Activated naive CD8-positive, alpha-beta T cell (primary cell): ENCODE measurements at regions not wholly inside any gene's neighbourhood (a gene's known extent, or its start where the extent isn't known, plus 50 kb on each side); places are given as distances from the start of the nearest gene placed in this dataset.
A peak's percentile ranks its signal among the peaks of the same experiment; 100 is the strongest.

Experiments used
- H3K27ac Mint-ChIP-seq: one replicate; pipeline ENCODE4 v1.8.0; 2021; ENCODE audit warnings: mixed read lengths
- H3K27me3 Mint-ChIP-seq: one replicate; pipeline ENCODE4 v1.8.0; 2021; ENCODE audit warnings: mixed read lengths
- H3K36me3 Mint-ChIP-seq: one replicate; pipeline ENCODE4 v1.8.0; 2021; ENCODE audit warnings: mixed read lengths
- H3K4me1 Mint-ChIP-seq: one replicate; pipeline ENCODE4 v1.8.0; 2021; ENCODE audit warnings: low read depth, mixed read lengths
- H3K4me3 Mint-ChIP-seq: one replicate; pipeline ENCODE4 v1.8.0; 2021; ENCODE audit warnings: mild to moderate bottlenecking, mixed read lengths
- H3K9me3 Mint-ChIP-seq: one replicate; pipeline ENCODE4 v1.8.0; 2021; ENCODE audit warnings: low read depth, mixed read lengths

DNA sequence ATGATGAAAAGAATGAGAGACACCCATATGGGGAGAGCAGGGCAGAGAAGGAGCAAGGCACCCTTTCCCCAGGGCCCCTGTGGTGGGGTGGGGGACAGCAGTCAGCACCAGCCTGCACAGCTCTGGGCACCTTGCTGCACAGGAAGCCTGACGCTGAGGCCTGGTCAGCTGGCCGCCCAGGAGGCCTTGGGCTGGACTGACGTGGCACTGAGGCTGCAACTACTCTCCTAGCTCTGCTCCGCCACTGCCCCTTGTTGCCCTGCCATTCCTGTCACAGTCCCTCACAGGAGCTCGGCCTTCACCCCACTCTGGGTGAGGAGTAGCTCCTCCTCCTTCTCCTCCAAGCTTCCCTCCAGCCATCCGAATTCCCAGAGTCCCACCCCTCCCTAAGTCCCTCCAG is 99.7 kb downstream of the CPN2 start:
- Mint-ChIP-seq H3K27ac (no peak overlapping the region), H3K4me3 (no peak overlapping the region), H3K36me3 (no peaks in the 10 kb centered on the region)

DNA sequence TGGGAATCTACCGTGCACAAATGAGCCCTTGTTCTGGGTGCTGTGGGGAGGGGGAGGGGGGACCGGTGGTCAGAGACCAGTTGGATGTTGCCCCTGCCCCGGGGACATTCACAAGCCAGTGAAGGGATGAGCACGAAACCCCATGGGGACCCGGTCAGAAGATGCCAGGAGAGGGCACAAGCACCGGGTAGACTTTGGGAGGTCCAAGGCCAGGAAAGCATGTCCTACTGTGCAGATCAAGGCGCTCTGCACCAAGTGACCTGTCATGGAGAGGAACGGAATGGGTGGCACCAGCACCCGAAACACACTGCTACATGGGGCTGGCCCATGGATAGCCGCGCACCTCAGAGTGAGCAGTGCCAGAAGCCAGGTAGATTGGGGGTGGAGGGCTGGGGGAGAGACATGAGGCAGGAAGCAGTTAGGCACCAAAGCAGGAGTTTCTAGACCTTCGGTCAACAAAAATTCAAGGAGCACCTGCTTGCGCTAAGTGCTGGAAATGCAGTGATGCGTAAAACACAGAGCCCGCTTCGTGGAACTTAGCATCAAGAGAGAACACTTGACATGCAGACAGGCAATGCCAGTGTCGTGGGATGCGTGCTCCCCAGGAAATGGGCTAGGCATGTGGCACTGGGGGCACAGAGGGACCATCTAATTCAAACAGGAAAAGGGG is 99.1 kb downstream of the CPN2 start:
- no peak overlapping the region for H3K27ac Mint-ChIP-seq
- peaks cover 18% of the 10 kb centered on the region for H3K4me1 Mint-ChIP-seq
- H3K9me3 Mint-ChIP-seq, result no peaks in the 10 kb centered on the region
- no peak overlapping the region for H3K4me3 Mint-ChIP-seq
- no peaks in the 10 kb centered on the region for H3K27me3 Mint-ChIP-seq
- no peaks in the 10 kb centered on the region for H3K36me3 Mint-ChIP-seq

More for the DNA sequence above, 99.7 kb downstream of the CPN2 start:
- H3K4me1 Mint-ChIP-seq, result peaks cover 18% of the 10 kb centered on the region
- no peaks in the 10 kb centered on the region for H3K9me3 Mint-ChIP-seq
- no peaks in the 10 kb centered on the region for H3K27me3 Mint-ChIP-seq

DNA sequence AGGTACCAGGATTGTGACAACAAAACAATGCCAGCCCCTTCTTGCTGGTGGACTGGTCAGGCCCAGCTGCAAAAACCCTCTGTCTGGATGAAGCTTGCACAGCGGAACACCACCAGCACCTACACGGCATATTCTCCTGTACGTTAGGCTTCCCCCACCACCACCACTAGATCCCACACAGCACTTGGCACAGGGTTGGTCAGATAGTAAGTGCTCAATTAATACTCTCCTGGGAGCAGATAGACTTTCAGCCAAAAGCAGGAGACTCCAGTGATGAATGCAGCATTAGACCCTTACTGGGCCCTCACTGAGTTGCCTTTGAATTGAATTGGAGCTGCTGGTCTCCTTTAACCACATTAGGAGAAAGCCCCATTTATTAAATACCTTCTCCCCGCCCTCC is 97.9 kb downstream of the CPN2 start:
- Mint-ChIP-seq H3K27ac (no peak overlapping the region), H3K36me3 (peaks cover 2% of the 10 kb centered on the region), H3K4me3 (no peak overlapping the region), H3K9me3 (peaks cover 2% of the 10 kb centered on the region), H3K27me3 (no peaks in the 10 kb centered on the region), H3K4me1 (peaks cover 18% of the 10 kb centered on the region)

DNA sequence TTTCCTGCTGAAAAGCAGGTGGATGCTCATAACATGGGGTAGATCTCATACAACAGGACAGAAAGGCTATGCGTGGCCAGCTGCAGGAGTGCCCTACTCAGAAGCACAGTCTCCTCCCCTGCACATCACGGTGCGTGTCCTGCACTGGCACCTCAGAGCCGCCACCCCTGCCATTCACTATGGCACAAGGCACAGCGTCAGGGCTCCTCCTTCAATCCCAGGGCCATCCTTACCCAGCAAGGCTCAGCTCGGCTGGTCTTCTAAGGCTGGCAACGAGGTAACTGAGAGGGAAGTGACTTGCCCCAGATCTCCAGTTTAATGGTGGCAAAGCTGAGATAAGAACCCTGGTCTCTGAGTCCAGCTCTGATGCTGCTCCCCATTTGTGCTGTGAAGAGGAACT is 97.1 kb downstream of the CPN2 start:
- Mint-ChIP-seq H3K36me3 (peaks cover 2% of the 10 kb centered on the region), H3K27ac (no peak overlapping the region), H3K9me3 (peaks cover 5% of the 10 kb centered on the region), H3K27me3 (no peaks in the 10 kb centered on the region), H3K4me3 (no peak overlapping the region), H3K4me1 (peaks cover 18% of the 10 kb centered on the region)

DNA sequence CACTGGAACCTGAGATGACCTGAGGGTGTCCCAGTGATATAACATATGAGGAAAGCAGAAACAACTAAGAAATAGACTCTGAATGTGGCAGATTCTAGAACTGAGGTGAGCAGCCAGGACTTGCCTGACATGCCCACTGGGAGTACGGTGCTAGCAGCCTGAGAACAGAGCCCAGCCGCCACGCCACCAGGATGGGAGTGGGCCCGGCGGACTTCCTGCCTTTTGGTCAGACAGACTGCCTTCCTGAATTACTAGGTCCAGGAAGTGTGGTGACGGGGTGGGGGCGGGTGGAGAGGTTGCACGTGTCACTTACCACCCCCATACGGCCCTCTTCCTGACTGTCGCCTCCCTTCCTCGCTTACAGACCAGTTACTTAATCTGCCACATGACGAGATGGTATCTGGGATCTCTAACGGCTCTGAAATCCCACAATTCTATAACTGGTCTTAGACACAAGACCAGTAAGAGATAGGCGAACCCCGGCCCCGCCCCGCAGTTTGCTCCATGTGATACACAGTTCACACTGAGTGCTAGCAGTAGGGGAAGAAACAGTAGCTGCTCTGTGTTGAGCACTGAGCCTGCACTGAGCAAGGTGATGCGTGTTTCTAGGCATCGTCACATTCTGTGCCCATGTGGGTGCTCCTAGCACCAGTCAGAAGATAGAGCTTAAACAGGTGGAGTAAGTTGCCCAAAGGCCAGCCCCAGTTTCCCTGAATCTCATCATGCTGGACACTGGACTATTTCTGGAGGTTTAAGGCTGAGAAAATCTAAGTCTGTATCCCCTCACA is 95.7 kb downstream of the CPN2 start:
- Mint-ChIP-seq H3K27me3 (no peaks in the 10 kb centered on the region), H3K4me3 (peak overlapping the region; percentile 69), H3K27ac (peak overlapping the region; percentile 82), H3K36me3 (peaks cover 2% of the 10 kb centered on the region), H3K9me3 (peaks cover 5% of the 10 kb centered on the region), H3K4me1 (peaks cover 18% of the 10 kb centered on the region)

DNA sequence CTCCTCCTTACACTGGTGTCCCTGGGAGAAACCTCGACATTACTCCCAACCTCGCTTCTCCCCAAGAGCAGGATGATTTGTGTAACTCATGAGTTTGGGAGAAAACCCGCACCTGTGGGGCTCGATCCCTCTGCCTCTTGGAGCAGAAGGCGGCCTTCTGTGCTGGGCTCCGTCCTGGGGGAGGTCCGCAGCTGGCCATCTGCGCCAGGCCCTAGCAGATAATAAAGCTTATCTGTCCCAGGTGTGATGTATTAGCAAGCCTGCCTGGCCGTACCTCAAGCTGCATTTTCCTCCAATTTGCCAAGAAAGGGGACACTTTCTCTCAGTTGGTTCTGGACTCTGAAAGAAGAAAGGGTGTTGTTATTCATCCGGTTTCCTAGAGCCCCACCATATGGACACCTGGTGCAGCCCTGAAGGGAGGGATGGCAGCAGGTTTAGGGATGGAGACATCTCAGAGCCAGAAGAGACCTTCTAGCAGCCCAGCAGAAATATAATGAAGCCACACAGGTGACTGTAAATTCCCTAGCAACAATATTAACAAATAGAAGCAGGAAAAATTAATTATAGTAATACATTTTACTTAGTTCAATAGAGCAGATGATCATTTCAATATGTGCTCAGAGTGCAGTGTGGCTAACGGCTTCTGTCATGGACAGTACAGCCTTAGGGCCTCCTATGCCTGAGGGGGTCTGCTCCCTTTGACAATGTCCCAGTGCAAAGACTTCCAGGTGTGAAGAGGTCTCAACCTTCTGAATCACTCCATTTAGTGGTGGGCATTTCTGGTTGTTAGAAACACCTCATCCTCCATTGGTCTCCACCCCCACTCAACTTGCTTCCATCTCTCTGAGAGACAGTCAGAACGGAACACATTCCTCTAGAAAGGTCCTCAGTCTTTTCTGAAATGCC is 94.8 kb downstream of the CPN2 start:
- H3K27ac Mint-ChIP-seq, result peak overlapping the region; percentile 82
- H3K9me3 Mint-ChIP-seq, result peaks cover 5% of the 10 kb centered on the region
- H3K4me3 Mint-ChIP-seq, result no peak overlapping the region
- H3K4me1 Mint-ChIP-seq, result peaks cover 18% of the 10 kb centered on the region
- H3K36me3 Mint-ChIP-seq, result peaks cover 2% of the 10 kb centered on the region
- no peaks in the 10 kb centered on the region for H3K27me3 Mint-ChIP-seq

DNA sequence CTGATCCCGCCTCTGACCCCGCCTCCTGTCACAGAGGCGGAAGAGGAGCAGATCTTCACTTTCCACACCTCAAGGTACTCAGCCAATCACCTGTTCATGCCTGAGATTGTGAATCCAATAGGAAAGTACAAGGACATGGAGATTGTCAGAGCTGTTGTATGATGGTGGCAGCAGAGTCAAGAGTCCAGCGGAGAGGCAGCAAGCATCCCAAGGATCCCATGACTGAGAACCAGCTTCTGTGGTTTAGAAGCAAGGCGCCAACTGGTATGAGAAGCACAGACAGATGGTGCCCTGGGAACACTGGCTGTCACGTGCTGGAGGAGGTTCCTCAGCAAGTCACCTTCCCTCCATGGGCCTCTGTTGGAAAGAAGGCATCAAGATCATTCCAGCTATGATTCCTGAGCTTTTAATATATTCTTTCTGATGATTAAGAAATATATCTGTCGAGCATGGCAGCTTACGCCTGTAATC is 93.9 kb downstream of the CPN2 start:
- peaks cover 5% of the 10 kb centered on the region for H3K9me3 Mint-ChIP-seq
- H3K27ac Mint-ChIP-seq, result no peak overlapping the region
- no peak overlapping the region for H3K4me3 Mint-ChIP-seq
- H3K27me3 Mint-ChIP-seq, result no peaks in the 10 kb centered on the region
- peaks cover 2% of the 10 kb centered on the region for H3K36me3 Mint-ChIP-seq
- peaks cover 18% of the 10 kb centered on the region for H3K4me1 Mint-ChIP-seq

DNA sequence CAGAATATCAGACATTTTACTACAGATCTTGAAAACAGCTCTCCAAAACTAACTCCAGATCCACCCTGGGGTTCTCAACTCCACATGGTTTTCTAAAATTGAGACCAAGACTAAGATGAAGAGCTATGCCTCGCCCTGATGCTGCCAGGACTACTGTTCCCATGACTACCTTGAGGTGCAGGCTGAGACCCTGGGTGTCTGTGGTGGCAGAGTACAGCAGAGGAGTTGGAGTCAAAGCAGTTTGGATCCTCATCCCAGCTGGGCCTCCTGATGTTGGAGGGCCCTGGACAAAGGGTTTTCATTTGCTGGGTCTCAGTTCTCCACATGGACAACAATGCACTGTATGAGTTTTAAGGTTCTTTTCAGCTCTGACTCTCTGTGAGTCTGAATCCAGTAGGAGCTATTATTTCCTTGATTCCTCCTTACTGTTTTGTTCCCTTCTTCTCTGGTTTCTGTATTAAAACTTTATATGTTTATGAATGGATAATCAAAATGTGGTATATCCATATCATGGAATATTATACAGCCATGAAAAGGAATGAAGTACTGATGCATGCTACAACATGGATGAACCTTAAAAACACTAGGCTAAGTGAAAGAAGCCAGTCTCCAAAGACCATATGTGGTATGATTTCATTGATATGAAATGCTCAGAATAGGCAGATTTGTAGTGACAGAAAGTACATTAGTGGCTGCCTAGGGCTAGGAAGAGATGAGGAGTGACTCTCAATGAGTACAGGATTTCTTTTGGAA is 93.0 kb downstream of the CPN2 start:
- peaks cover 5% of the 10 kb centered on the region for H3K9me3 Mint-ChIP-seq
- no peak overlapping the region for H3K4me3 Mint-ChIP-seq
- peaks cover 17% of the 10 kb centered on the region for H3K4me1 Mint-ChIP-seq
- no peaks in the 10 kb centered on the region for H3K27me3 Mint-ChIP-seq
- no peak overlapping the region for H3K27ac Mint-ChIP-seq
- H3K36me3 Mint-ChIP-seq, result peaks cover 2% of the 10 kb centered on the region

DNA sequence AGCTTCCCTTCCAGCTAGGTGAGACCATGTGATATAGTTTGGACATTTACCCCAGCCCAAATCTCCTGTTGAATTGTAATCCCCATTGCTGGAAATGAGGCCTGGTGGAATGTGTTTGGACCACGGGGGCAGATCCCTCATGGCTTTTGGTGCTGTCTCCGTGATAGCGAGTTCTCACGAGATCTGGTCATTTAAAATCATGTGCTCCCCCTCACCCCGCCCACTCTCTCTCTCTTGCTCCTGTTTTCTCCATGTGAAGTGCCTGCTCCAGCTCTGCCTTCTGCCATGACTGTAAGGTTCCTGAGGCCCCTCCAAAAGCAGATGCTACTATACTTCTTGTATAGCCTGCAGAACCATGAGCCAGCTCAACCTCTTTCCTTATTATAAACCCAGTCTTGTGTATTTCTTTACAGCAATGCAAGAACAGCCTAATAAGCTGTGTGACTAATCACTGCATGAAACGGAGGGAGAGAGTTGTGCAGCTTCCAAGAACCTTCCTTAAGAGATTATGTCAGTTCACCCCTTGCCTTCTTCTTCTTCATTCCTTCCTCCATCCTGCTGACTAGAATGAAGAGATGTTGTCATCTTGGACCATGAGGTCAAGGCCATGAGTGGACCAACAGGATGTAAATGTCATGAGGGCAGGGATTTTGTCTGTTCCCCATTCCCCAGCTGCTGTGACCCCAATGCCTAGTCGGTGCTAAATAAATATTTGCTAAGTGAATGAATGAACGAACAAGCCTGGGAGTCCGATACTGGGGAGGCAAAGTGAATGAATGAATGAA is 91.0 kb downstream of the CPN2 start:
- Mint-ChIP-seq H3K36me3 (peaks cover 2% of the 10 kb centered on the region), H3K4me3 (no peak overlapping the region), H3K9me3 (peaks cover 5% of the 10 kb centered on the region)

DNA sequence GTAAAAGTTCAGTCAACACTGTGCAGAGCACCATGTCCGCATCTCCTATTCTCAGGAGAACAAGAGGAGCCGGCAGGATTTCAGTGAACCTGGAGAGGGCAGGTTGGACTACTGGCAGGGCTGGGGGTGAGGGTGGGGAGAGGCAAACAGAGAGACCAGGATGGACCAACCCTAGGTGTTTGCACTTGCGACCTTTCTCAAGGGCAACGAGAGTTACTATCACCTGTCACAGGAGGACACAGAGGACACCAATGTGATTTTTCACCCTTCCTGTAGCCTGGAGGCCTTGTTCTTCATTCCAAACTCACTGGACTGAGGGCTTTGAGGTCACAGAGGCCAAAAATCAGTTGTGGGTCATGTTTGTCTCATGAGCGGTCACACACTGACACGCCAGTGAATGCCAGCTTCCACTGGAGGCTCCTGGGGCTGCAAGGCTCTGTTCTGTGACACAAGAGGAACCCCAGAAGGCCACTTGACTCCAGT is 89.5 kb downstream of the CPN2 start:
- Mint-ChIP-seq H3K27me3 (no peaks in the 10 kb centered on the region), H3K27ac (no peak overlapping the region), H3K4me1 (no peaks in the 10 kb centered on the region)

More for the DNA sequence above, 91.0 kb downstream of the CPN2 start:
- no peaks in the 10 kb centered on the region for H3K27me3 Mint-ChIP-seq
- no peak overlapping the region for H3K27ac Mint-ChIP-seq
- peaks cover 12% of the 10 kb centered on the region for H3K4me1 Mint-ChIP-seq

DNA sequence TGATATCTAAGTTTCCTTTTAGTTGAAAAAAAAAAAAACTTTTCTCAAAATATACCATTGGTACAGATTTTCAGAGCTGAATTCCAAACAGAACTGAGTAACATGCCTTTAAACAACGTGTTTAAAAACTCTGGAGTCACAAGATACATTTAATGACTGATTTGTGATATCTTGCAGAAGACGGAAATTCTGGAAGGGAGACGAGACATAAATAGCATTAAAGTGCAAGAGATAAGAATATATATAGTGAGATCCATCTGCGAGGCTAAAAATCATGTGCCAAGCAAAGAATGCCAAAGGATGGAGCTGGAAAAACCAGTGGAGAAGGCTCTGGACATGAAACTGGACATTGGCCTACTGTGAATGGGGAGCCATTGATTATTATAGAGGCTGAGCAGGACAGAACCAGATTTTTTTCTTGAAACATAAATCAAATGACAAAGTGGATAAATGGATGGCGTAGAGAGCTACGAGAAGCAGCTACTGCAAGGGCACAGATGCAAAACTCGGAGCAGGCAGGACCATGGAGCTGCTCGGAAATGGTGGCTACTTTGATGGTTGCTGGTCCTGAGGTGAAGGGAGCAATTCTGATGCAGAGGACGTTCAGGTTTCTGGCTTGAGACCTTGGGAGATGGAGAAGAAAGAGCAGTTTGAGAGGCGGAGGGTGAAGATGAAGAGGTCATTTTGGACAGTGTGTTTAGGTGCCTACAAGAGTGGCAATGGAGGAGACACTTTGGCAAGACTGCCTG is 88.8 kb downstream of the CPN2 start:
- Mint-ChIP-seq H3K27ac (no peak overlapping the region), H3K27me3 (no peaks in the 10 kb centered on the region), H3K9me3 (peaks cover 5% of the 10 kb centered on the region), H3K36me3 (peaks cover 2% of the 10 kb centered on the region), H3K4me1 (no peaks in the 10 kb centered on the region), H3K4me3 (no peak overlapping the region)

More for the DNA sequence above, 89.5 kb downstream of the CPN2 start:
- Mint-ChIP-seq H3K9me3 (peaks cover 5% of the 10 kb centered on the region), H3K4me3 (no peak overlapping the region), H3K36me3 (peaks cover 2% of the 10 kb centered on the region)

DNA sequence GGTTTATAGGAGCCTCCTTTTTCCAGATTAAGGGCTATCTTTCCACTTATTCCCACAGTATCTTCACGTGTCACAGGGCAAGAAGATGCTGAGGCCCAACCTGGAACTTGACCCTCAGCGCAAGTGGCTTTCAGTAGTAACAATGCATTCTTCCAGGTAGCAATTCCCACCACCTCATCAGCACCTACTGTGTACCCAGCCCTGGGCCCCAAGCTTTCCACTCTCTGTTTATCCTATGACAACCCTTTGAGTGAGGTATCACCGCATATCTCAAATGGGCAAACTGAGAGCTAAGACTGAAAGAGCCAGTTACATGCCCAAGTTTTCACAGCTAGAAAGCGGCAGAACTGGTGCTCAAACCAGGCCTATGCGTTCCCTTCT is 88.2 kb downstream of the CPN2 start:
- Mint-ChIP-seq H3K27ac (no peak overlapping the region), H3K27me3 (no peaks in the 10 kb centered on the region), H3K4me1 (no peaks in the 10 kb centered on the region), H3K36me3 (no peaks in the 10 kb centered on the region), H3K4me3 (no peak overlapping the region), H3K9me3 (peaks cover 5% of the 10 kb centered on the region)
